Upper lobe of left lung (tissue), 6 donors: ENCODE measurements at regions not wholly inside any gene's neighbourhood (a gene's known extent, or its start where the extent isn't known, plus 50 kb on each side); places are given as distances from the start of the nearest gene placed in this dataset.
A peak's percentile ranks its signal among the peaks of the same experiment; 100 is the strongest.

Source experiments
- ATAC-seq, 2 donors: fragments of 200-7000 bp; cut with Tn5 transposase; one replicate each; pipeline ENCODE4 v1.9.1; 2022; ENCODE audit warnings: mild to moderate bottlenecking in 2 of 2, moderate library complexity in 2 of 2; ENCODE audit not compliant: low FRiP score in 2 of 2
- DNase-seq, 2 donors: peaks; one replicate each; pipeline ENCODE4 v3.0.0-alpha.2; 2019 to 2020
- H3K27ac ChIP-seq, 4 donors: fragments of 200-600 bp; sonication (generic); one replicate each; pipeline ENCODE4 v1.5.1; 2016 to 2019
- H3K27me3 ChIP-seq, 4 donors: fragments of 200-600 bp; sonication (generic); one replicate each; pipeline ENCODE4 v1.5.1; 2017 to 2019
- H3K36me3 ChIP-seq, 4 donors: fragments of 200-600 bp; sonication (generic); one replicate each; pipeline ENCODE4 v1.5.1; 2016 to 2019
- H3K4me1 ChIP-seq, 4 donors: fragments of 200-600 bp; sonication (generic); one replicate each; pipeline ENCODE4 v1.5.1; 2018 to 2019
- H3K4me3 ChIP-seq, 4 donors: fragments of 200-600 bp; sonication (generic); one replicate each; pipeline ENCODE4 v1.5.1; 2017 to 2019; ENCODE audit warnings: mild to moderate bottlenecking in 2 of 4, moderate library complexity in 1 of 4
- H3K9me3 ChIP-seq, 4 donors: fragments of 200-600 bp; sonication (generic); one replicate each; pipeline ENCODE4 v1.5.1; 2018 to 2019
- EP300 ChIP-seq, 4 donors: sonication (generic); formaldehyde crosslinking; IDR thresholded peaks; one replicate each; pipeline ENCODE4 v1.5.1; 2017; ENCODE audit warnings: antibody characterized with exemption in 4 of 4, control low read depth in 2 of 4
- POLR2A ChIP-seq, 4 donors: fragments of 450-650 bp; IDR thresholded peaks; one replicate each; pipeline ENCODE4 v1.5.1; 2016 to 2017; ENCODE audit warnings: antibody characterized with exemption in 4 of 4, mild to moderate bottlenecking in 2 of 4
- POLR2AphosphoS5 ChIP-seq, 2 donors: sonication (generic); formaldehyde crosslinking; IDR thresholded peaks; one replicate each; pipeline ENCODE4 v1.5.1; 2017; ENCODE audit warnings: antibody characterized with exemption in 2 of 2
- WGBS, 2 donors: methylation state at CpG; one replicate each; pipeline ENCODE4 v1.1.5; 2017 to 2018; 5-methylcytosine and 5-hydroxymethylcytosine counted together
- TF ChIP-seq, protein P1 (sequence below), 6 experiments: fragments of 450-650 bp in 4 of 6; fragments of 200-600 bp in 2 of 6; sonication (generic) in 2 of 6; IDR thresholded peaks; one replicate each; pipeline ENCODE4 v1.5.1; 2016 to 2019; ENCODE audit warnings: antibody characterized with exemption in 6 of 6
- donor health status: DM: no; HTN: no; CAD: no; lungs with moderate emphysema.
- donor health status: DM: no; HTN: yes; CAD: no; lungs with severe emphysema.

GRCh38 chr3:153669527-153669926 lies 451.7 kb upstream of the ARHGEF26 start:
- H3K27me3 ChIP-seq: no peaks in the 10 kb centered on the region
- no peaks in the 10 kb centered on the region for H3K36me3 ChIP-seq
- ATAC-seq (no peak), DNase-seq (no peak)
- 80 to 86% methylated on average over 3 of the region's 3 CpGs for WGBS, 2 donors
- H3K4me3 ChIP-seq: no peak overlapping the region
- H3K4me1 ChIP-seq: no peaks in the 10 kb centered on the region
- TF ChIP-seq POLR2A (IDR thresholded peaks at IDR 0.05) (no peak), EP300 (IDR thresholded peaks at IDR 0.05) (no peak), POLR2AphosphoS5 (IDR thresholded peaks at IDR 0.05) (no peak)
- TF ChIP-seq, protein P1, sequence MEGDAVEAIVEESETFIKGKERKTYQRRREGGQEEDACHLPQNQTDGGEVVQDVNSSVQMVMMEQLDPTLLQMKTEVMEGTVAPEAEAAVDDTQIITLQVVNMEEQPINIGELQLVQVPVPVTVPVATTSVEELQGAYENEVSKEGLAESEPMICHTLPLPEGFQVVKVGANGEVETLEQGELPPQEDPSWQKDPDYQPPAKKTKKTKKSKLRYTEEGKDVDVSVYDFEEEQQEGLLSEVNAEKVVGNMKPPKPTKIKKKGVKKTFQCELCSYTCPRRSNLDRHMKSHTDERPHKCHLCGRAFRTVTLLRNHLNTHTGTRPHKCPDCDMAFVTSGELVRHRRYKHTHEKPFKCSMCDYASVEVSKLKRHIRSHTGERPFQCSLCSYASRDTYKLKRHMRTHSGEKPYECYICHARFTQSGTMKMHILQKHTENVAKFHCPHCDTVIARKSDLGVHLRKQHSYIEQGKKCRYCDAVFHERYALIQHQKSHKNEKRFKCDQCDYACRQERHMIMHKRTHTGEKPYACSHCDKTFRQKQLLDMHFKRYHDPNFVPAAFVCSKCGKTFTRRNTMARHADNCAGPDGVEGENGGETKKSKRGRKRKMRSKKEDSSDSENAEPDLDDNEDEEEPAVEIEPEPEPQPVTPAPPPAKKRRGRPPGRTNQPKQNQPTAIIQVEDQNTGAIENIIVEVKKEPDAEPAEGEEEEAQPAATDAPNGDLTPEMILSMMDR (IDR thresholded peaks at IDR 0.05): no peak
- H3K9me3 ChIP-seq: no peaks in the 10 kb centered on the region
- no peak overlapping the region for H3K27ac ChIP-seq

- Histone ChIP-seq H3K4me1 (no peaks in the 10 kb centered on the region), H3K27me3 (no peaks in the 10 kb centered on the region), H3K36me3 (no peaks in the 10 kb centered on the region), H3K4me3 (no peak overlapping the region), H3K27ac (no peak overlapping the region), H3K9me3 (no peaks in the 10 kb centered on the region)
- no peak for TF ChIP-seq POLR2A (IDR thresholded peaks at IDR 0.05)
- TF ChIP-seq, protein P1 (IDR thresholded peaks at IDR 0.05): no peak
- no peak for TF ChIP-seq POLR2AphosphoS5 (IDR thresholded peaks at IDR 0.05)
- no peak for TF ChIP-seq EP300 (IDR thresholded peaks at IDR 0.05)
- DNase-seq: no peak
- 59 to 81% methylated on average over 3 of the region's 3 CpGs for WGBS, 2 donors
- ATAC-seq: no peak
Measured at GRCh38 chr3:153670577-153670976, 450.6 kb upstream of the ARHGEF26 start.

GRCh38 chr3:153673853-153674252 lies 447.3 kb upstream of the ARHGEF26 start:
- Histone ChIP-seq H3K27ac (no peak overlapping the region), H3K27me3 (no peaks in the 10 kb centered on the region), H3K36me3 (no peaks in the 10 kb centered on the region), H3K9me3 (no peaks in the 10 kb centered on the region), H3K4me3 (no peak overlapping the region), H3K4me1 (no peaks in the 10 kb centered on the region)
- TF ChIP-seq POLR2AphosphoS5 (IDR thresholded peaks at IDR 0.05): no peak
- TF ChIP-seq, protein P1 (IDR thresholded peaks at IDR 0.05): no peak
- TF ChIP-seq EP300 (IDR thresholded peaks at IDR 0.05): no peak
- TF ChIP-seq POLR2A (IDR thresholded peaks at IDR 0.05): no peak
- ATAC-seq (no peak), DNase-seq (no peak)
- 83 to 86% methylated on average over 2 of the region's 2 CpGs for WGBS, 2 donors

DNA sequence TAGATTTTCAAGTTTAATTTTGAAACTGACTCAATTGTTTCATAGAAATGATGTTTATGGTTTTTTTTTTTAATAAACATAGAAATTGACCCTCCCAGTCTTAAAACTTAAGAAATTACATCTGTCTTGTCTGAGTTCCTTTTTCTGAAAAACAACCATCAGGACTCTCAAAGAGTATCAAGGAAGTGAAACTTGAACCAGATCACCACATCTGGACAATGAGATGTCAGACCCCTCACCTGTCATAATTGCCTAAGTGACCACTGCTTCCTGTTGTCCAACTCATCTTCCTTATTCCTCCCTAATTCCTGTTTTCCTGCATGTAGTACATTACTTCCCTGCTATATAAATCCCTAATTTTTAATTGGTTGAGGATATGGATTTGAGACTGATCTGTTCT lies 441.5 kb upstream of the ARHGEF26 start:
- Histone ChIP-seq H3K4me3 (no peak overlapping the region), H3K36me3 (no peaks in the 10 kb centered on the region), H3K9me3 (no peaks in the 10 kb centered on the region), H3K27me3 (no peaks in the 10 kb centered on the region), H3K4me1 (no peaks in the 10 kb centered on the region), H3K27ac (no peak overlapping the region)
- TF ChIP-seq POLR2A (IDR thresholded peaks at IDR 0.05): no peak
- TF ChIP-seq, protein P1 (IDR thresholded peaks at IDR 0.05): no peak
- TF ChIP-seq POLR2AphosphoS5 (IDR thresholded peaks at IDR 0.05): no peak
- TF ChIP-seq EP300 (IDR thresholded peaks at IDR 0.05): no peak
- DNase-seq (no peak), ATAC-seq (peak in 1 of 2 donors; percentile 66)

DNA sequence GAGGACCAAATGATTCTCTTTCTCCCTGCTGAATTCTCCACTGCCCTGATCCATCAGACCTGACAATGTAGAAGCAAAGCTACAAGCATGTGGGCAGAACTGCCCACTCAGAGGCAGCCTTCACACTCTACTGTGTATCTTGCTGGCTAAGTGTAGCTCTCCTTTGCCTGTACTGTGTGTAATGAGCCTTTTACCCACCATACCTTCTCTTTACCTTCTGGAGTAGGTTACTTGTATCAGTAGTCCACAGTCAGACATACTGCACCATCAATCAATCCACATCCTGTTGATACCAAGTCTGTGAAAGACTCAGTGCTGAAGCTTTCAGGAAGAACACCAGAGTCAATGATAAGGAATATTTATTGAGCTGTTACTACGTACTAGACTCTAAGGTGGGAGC lies 440.7 kb upstream of the ARHGEF26 start:
- ATAC-seq: no peak
- no peaks in the 10 kb centered on the region for H3K27me3 ChIP-seq
- no peak for DNase-seq
- WGBS, 2 donors: 50 to 63% methylated on average over 1 of the region's 1 CpG
- H3K4me3 ChIP-seq: no peak overlapping the region
- no peaks in the 10 kb centered on the region for H3K4me1 ChIP-seq
- TF ChIP-seq POLR2A (IDR thresholded peaks at IDR 0.05) (no peak), POLR2AphosphoS5 (IDR thresholded peaks at IDR 0.05) (no peak), EP300 (IDR thresholded peaks at IDR 0.05) (no peak)
- TF ChIP-seq, protein P1 (IDR thresholded peaks at IDR 0.05): no peak
- H3K9me3 ChIP-seq: no peaks in the 10 kb centered on the region
- no peak overlapping the region for H3K27ac ChIP-seq
- H3K36me3 ChIP-seq: no peaks in the 10 kb centered on the region
